Mammary epithelial cell (primary cell): ENCODE measurements at regions not wholly inside any gene's neighbourhood (a gene's known extent, or its start where the extent isn't known, plus 50 kb on each side); places are given as distances from the start of the nearest gene placed in this dataset.

Experiments
- EZH2 ChIP-seq: IDR thresholded peaks from 2 replicates; pipeline ENCODE4 v1.6.1; 2012; ENCODE audit warnings: low read length, inconsistent platforms, borderline replicate concordance
- TF ChIP-seq, protein P1 (sequence below), 2 donors: IDR thresholded peaks in 1 of 2; conservative IDR thresholded peaks in 1 of 2; 2 replicates each; pipeline ENCODE4 v1.5.1; 2011 to 2012; ENCODE audit warnings: inconsistent platforms in 2 of 2, low read length in 2 of 2, mild to moderate bottlenecking in 2 of 2, control low read depth in 1 of 2, low read depth in 1 of 2; ENCODE audit not compliant: insufficient read depth in 1 of 2; ENCODE audit errors: extremely low read depth in 1 of 2

DNA sequence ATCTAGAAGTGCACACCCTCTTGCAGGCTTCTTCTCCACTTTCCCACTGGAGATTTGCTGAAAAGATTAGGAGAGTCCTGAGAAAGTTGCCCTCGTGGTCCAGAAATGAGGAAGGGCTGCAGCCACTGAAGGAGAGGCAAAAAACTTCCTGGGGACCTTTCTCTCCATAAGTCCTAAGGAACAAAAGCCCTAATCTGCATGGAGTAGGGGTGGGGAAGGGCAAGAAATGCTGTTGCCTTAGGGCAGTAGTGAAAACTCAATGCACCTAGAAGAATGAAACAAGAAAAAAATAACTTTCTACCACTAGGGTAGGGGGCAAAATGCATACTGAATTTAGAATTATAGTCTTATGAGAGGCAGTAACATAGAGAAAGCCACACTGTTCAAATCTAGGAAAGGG is 1408.8 kb downstream of the PCDH19 start:
- TF ChIP-seq, protein P1, sequence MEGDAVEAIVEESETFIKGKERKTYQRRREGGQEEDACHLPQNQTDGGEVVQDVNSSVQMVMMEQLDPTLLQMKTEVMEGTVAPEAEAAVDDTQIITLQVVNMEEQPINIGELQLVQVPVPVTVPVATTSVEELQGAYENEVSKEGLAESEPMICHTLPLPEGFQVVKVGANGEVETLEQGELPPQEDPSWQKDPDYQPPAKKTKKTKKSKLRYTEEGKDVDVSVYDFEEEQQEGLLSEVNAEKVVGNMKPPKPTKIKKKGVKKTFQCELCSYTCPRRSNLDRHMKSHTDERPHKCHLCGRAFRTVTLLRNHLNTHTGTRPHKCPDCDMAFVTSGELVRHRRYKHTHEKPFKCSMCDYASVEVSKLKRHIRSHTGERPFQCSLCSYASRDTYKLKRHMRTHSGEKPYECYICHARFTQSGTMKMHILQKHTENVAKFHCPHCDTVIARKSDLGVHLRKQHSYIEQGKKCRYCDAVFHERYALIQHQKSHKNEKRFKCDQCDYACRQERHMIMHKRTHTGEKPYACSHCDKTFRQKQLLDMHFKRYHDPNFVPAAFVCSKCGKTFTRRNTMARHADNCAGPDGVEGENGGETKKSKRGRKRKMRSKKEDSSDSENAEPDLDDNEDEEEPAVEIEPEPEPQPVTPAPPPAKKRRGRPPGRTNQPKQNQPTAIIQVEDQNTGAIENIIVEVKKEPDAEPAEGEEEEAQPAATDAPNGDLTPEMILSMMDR (conservative IDR thresholded peaks at IDR 0.05 in 1 of 2, IDR thresholded peaks at IDR 0.05 in 1 of 2; ENCODE audit: extremely low read depth in 1 of 2, insufficient read depth in 1 of 2, low read depth in 1 of 2, low read length in 2 of 2) = no peak
- TF ChIP-seq EZH2 = no peak
